ENCODE measurements at regions not wholly inside any gene's neighbourhood (a gene's known extent, or its start where the extent isn't known, plus 50 kb on each side); places are given as distances from the start of the nearest gene placed in this dataset.
"Not testable (repeated sequence)": the region's sequence is repeated elsewhere in the genome, so short reads cannot be mapped to it uniquely, and the experiment has no call there.

DNA sequence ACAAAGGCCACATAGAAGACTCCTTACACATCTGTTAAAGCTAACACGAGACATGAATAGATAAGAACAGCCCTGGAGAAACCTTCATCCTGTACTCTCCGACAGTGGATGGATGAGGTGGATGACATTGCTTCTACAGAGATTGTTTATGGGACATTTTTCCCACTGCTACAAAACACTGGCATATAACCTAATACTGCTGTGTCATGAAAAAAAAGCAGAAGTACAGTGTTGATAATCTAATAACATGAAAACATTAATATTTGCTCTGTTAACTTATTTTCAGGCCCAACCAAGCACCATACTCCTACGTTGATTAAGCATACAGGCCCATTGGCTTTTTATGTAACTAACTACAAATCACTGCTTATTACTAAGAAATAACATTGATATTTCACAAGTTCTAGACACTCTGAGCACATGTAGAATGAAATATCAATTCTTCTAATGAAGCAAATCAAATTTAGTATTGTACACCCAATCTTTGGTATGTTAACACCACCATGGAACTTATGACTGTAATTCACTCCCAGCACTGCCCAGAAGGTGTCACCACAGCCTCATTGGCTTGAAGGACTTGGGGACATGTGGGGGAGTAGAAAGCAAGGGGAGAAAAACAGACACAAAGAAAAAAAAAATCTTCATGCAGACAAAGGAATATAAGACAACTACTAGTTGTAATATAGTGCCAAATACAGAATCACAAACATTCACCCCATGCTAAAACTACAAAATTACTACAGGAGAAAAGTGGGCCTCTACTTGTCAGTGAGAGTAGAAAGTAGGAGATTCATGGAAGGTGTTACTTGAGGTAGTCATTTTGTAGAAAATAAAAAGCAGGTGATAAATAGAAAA, 330.0 kb upstream of the PMFBP1 start:
- DNase-seq = peak; percentile 30

DNA sequence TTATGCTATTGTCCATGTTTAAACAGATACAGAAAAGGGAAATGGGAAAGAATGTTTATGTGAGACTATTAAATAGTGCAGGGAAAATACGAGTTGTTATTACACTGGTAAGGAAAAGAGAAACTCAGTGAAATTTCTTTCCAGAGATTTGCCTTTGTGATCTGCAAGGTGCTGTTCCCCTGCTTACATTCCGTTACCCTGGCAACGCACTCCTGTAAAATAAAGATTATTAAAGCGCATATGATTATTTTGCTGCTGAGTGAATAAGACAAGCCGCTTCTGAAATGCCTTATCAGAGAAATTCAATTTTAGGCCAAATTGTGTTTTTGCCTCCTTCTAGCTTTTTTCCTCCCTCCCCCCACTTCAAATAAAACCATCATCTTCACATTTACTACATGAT, 328.6 kb upstream of the PMFBP1 start:
- DNase-seq = no peak

DNA sequence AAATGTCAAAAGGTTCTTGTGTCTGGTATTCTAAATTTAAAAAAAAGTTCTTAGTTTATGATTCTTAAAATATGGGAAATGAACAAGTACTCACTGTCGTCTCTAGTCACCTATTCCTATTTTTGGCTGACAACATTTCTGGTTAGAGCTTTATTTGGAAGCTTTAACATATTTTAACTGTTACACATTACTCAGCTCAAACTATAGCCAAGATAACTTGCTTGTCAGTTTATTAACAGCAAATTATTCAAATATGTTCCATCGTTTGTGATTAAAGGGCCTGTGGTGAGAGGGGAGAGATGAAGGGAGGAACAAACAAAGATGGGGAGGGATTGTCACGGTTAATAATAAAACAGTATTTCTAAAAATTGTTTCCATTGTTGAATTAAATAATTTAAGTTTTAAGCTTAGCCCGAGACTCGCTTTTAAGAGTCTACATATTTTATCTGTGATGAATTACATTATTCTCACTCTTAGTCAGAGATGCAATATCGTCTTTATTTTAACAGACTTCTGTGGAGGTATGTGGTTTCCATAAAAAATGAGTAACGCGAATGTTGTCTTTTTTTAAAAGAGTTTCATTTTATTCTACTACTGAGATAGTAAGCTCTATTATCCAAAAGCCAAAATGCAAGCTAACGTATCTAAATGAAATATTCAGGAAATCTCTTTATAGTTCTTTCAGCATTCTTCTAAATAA, 321.9 kb upstream of the PMFBP1 start:
- no peak for DNase-seq

DNA sequence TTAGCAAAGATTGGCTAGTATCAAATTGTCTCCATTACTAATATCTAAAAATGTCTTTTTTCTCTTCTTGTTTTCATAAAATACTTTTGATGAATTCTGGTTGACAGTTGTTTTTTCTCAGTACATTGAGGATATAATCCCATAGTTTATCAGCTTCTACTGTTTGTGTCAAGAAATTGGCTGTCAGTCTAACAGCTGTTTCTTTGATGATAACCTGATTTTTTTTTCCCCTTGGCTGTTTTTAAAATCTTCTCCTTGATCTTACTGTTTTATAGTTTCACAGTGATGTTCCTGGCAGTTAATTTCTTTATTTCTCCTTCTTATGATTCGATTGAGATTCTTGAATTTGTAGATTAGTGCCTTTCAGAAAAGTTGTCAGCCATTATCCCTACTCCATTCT, 315.3 kb upstream of the PMFBP1 start:
- DNase-seq = no peak

DNA sequence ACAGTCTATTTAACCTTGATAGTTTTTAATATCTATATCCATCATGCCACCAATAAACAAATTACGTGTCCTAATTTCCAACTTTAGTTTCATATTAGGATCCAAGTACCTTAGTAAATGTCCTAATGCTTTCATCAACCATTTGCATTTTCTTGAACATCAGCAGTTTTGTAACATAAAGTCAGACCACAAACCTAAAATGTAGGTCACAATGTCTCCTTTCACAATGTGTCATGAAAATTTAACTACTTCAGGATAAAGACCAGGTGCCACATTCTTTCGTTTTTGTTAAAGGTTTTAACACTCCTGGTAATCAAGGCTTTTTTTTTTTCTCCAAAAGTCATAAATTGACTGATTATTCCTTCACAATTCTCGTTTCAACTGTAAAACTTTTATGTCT, 310.7 kb upstream of the PMFBP1 start:
- DNase-seq = no peak

DNA sequence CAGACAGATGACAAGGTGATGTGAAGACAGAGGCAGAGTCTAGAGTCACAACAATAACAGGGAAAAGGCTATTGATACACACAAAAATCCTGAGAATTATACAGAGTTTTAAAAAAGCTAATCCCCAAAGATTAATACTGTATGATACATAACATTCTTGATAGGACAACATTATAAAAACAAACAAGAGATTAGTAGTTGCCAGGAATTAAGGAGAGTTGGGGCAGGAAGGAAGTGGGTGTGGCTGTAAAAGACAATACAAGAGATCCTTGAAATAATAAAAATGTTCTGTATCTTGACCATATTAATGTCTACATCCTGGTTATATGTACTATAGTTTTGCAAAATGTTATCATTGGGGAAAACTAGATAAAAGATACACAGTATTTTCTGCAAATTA, 309.5 kb upstream of the PMFBP1 start:
- DNase-seq = no peak

DNA sequence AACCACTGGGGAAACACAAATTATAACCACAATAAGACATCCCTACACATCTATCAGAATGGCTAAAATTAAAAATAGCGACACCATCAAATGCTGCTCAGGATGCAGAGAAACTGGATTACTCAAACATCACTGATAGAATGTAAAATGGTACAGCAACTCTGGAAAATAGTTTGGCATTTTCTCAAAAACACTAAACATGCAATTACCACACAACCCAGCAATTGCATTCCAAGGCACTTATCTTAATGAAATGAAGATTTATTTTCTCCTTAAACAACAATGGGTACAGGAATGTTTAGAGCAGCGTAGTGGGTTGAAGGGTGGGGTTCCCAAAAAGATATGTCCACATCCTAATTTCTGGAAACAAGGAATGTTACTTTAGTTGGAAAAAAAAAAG, 309.0 kb upstream of the PMFBP1 start:
- DNase-seq = no peak

DNA sequence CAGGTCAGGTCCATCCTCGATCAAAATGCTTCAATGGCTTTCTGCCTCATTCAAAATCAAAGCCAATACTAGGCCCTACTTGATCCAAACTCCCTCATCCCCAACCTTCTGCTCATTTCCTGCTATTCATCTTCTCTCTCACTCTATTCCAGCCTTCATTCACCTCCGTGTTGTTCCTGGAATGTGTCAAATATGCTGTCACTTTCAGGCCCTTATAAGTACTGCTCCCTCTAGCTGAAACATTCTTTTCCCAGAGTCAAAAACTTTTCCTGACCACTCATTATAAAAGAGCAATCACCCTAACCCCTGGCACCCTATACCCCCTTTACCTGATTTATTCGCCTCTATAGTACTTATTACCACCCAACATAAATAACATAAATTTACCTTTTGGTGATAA, 303.7 kb upstream of the PMFBP1 start:
- no peak for DNase-seq

DNA sequence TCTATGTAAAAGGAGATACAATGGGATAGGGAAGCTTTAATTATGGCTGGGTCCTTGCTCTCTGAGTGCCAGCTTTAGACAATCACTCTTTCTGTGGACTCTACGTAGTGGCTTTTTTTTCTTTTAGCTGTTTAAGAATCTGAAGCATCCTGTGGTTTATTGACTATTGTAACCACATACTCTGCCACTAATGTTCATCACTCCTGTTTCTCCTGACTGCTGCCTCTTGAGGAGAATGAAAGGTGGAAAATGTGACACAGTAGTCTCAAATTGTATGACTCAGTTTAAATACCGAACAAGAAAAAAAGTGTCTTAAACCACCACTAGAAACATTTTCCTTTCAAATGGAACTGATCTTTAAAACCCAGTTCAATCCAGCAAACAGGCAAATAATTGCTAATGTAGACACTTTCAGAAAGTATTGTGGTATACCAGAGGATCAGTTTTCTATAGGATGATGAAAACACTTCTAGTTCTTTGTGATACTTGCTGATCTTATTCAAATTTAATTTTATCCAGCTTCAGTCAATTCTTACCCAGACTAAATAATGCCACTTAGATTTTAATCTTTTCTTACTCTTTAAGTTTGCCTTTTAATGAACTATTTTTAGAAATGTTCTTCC, 302.7 kb upstream of the PMFBP1 start:
- no peak for DNase-seq

DNA sequence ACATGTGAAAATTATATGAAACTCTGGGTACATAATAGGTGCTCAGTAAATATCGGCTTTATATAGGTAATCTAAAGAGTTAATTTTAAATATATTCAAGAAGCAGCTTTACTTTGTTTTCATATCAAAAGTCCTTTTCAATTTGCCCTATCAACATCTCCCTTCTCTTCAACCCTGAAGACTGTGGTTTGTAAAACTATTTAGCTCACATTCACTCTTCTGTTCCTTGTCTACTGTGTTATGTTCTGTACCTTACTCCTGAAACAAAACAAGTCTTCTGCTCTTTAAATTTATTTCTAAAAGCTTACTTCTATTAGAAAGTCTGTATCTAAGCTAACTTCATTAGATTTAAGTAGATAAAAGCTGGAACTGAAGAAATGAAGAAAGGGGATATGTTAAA, 301.7 kb upstream of the PMFBP1 start:
- DNase-seq = no peak

DNA sequence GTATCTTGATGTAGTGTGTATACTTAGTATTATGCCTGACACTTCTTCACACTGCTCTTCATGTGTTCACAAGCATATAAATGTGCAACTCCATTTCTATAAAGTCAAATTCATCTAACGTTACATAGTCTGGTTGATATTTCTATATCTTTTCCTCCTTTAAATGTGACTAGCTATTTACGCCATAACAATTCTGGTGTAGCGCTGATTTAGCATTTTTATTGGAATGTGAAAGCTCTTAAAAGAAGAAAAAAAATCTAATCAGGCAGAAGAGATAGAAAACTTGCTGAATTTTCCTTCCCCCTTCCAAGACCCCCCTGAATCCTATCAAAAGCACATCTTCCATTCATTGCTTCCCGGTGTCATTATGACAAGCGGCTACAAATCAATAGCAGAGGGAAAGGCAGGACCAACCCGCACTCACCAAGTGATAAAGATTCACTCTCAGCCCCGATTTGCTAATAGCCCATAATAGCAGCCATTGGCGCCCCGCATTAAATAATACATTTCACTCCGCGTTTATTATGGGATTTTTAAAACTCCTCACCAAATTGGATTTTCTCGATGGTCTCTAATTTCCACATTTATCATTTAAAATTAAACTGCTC, 299.5 kb upstream of the PMFBP1 start:
- DNase-seq = no peak

DNA sequence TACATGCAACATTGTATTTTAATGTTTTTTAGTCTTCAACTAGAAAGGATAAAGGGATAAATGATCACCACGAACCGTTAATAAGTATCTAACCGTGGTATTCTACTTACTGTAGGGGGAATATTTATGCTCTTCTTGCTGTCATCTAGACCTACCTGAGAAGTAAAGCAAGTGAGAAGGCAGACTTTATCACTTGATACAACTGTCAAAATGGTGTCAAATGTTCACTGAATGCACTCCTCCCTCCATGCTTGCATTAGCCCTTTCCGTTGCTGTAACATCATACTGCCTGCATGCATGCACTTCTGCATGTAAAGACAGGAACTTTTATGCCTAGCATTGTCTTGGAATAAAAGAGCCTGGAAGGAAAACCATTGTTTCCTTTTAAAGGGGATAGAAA, 298.6 kb upstream of the PMFBP1 start:
- DNase-seq = no peak

DNA sequence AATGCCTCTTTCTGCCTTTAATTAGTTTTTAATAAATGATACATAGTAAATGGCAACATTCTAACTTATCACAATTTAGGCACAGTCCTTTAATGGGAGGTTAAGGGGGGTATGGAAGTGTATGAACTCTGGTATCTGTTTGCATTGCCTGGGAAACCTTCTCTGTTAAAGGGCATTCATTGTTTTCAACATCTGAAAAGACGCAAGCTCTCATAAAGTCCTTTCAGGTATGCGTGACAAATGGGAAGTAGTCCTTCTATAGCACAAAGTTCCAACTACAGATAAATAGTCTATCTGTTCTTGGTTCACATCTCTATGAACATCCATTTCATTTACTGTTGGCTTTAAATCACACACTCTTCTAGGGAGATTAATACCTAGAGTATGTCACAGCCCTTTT, 298.0 kb upstream of the PMFBP1 start:
- DNase-seq = no peak

DNA sequence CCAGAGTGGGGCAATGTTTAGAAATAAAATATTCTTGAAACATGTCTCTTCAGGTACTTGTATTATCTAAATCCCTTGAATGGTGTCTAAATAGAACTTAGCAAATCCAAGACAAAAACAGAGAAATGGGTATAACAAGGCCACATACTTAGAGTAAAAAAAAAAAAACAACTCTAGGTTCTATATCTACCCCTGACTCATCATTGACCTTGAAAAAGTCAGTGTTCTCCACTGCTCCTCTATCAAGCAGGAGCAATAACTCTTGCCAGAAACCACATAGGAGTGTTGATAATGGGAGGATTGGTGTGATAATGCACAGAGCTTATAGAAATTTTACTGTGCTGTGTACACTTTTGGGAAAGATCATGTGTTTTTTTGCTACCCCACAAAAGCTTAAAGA, 296.6 kb upstream of the PMFBP1 start:
- no peak for DNase-seq

DNA sequence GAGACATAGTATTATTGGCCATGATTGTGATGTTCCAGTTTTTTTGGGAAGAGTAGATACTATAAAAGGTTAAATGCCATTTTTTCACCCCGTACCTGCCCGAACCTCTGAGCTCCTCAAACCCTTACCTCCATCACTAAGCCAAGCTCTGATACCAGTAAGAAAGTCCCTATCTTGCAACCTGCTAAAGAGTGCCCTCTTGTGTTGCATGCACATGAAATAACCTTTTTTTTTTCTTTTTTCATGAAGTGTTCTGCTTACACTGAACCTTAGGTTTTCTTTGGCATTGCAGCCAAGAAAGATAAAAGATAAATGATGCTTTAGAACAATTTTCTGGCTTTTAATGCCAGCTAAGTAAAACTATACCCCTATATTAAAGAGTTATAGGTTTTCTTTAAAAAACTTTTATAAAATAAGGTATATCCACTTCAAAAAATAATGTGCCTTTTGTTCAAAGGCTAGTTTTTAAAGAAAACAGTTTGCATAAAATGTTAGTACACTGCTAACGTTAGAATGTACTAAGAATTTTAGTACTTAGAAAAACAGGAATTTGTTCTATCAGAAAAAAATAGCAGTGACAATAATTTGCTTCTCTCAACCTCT, 295.3 kb upstream of the PMFBP1 start:
- DNase-seq = peak; percentile 43

DNA sequence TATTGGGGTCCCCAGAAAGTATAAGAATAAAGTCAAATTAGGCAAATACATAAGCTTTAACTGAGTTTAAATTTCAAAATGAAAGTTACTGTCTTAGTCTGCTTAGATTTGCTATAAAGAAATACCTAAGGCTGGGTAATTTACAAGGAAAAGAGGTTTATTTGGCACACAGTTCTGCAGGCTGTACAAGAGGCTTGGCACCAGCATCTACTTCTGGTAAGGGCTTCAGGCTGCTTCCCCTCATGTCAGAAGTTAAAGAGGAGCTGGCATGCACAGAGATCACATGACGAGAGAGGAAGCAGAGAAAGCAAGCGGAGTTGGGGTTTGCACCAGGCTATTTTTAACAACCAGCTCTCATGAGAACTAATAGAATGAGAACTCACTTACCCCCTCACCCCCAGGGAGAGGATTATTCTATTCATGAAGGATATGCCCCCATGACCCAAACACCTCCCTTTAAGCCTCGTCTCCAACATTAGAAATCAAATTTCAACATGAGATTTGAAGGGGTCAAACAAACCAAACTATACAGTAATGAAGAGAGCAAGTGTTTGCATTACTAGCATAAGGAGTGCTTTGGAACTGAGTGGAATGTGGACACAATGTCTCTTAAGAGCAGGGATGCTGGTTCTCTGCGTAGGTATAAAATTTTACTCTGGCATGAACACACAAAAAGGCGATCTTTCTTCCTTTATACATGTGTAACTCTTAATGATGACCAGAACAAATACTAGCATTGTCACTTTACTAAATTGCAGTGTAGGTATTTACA, 292.8 kb upstream of the PMFBP1 start:
- DNase-seq = no peak

DNA sequence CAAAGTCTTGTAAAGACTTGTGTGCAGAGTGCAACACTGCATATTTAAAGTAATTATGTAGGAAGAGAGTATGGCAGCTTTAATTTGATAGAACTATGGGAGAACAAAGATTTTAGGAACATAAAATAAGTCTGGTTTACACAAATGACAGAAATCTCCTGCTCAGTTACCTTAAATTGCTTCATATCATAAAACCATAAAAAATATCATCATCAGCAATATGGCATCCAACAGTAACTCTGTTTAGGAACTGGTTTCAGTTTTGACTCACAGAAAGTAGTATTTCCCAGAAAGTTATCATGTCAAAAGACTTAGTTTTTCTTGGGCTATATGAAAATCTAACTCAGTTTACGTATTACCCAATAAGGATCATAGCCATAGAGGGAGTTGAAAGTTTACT, 292.1 kb upstream of the PMFBP1 start:
- DNase-seq = no peak

DNA sequence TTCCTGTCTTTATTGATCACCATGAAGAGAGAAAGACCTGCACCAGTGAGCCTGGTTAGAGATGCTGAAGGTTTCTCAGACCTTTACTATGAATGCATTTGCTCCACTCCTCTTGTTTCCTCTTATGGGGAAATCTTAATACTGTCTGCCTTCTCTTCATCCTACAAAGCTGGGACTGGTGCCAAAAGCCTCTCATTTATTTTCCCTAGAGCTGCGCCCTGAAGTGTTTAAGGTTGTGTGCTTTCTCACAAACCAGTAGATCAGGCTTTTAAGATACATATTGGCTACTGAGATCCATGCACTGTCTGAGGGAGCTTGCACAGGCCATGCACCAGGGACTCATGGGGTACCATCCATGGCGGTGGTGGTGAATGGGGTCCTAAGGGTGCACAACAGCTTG, 286.1 kb upstream of the PMFBP1 start:
- DNase-seq = no peak

DNA sequence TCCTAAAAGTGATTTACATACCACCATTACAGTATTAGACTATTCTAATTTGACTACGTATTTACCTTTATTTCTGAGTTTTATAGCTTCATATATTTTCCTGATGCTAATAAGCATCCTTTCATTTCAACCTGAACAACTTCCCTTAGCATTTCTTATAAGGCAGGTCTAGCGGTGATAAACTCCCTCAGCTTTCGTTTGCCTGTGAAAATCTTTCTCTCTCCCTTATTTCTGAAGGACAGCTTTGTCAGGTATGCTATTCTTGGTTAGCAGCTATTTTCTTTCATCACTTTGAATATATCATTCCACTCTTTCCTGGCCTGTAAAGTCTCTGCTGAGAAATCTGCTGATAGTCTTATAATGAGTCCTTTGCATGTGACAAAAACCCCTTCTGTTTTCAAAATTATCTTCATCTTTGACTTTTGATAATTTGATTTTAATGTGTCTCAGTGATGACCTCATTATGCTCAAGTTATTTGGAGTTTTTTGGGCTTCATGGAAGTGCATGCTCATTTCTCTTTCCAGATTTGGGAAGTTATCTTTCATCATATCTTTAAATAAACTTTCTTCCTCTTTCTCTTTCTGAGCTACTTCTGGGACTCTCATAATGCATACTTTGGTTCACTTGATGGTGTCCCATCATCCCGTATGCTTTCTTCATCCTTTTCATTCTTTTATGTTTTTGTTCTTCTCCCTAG, 285.4 kb upstream of the PMFBP1 start:
- no peak for DNase-seq

DNA sequence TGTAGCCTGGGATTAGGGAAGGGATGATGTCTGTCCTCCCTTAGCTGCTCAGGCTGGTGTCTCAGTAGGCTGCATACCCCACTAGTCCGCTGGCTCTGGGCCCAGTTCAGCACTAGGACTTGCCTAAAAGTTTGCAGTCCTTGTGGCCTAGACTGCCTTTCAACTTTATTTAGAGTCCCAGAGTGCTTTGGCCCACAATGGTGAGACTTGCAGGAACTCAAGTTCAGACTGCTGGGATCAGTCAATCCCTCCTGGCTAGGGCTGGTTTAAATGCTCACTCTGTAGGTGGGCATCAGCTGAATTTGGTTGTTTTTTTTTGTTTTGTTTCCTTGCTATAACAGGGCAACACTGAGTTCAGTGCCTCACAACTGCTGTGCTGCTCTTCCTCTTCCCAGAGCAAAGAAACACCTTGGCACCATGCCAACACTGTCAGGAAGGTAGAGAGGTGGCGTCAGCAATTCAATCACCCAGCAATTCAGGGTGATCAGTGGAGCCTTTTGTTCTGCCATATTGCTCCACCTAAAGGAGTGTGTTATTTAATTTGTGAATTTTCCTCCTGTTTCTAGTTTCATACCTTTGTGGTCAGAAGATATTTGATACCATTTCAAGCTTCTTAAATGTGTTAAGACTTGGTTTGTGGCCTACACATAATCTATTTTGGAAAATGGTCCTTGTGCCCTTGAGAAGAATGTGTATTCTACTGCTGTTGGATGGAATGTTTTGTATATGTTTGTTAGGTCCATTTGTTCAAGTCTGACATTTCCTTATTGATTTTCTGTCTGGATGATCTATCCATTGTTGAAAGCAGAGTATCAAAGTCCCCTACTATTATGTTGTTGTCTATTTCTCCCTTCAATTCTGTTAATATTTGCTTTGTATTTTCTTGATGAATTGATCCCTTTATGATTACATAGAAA, 284.0 kb upstream of the PMFBP1 start:
- no peak for DNase-seq

DNA sequence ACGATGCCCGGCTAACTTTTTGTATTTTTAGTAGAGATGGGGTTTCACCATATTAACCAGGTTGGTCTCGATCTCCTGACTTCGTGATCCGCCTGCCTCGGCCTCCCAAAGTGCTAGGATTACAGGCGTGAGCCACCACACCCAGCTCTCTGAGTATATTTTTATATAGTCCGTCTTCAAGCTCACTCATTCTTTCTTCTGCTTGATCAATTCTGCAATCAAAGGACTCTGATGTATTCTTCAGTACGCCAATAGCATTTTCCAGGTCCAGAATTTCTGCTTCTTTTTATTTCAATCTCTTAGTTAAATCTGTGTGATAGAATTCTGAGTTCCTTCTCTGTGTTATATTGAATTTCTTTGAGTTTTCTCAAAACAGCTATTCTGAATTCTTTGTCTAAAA, 281.9 kb upstream of the PMFBP1 start:
- not testable (repeated sequence) for DNase-seq

Measured in DMS 273 treated with DMSO at 0.1 percent for 48 hours (cell line).